Endodermal cell (in vitro differentiated cells): ENCODE measurements at regions not wholly inside any gene's neighbourhood (a gene's known extent, or its start where the extent isn't known, plus 50 kb on each side); places are given as distances from the start of the nearest gene placed in this dataset.

ENCODE experiments used
- DNase-seq: peaks from one replicate; pipeline ENCODE4 v3.0.0-alpha.2; 2017
- H3K27ac ChIP-seq: 2 replicates; pipeline ENCODE4 v1.5.1; 2013; ENCODE audit warnings: mild to moderate bottlenecking, low read depth, low read length, moderate library complexity
- H3K27me3 ChIP-seq: 2 replicates; pipeline ENCODE4 v1.6.1; 2013; ENCODE audit warnings: mild to moderate bottlenecking, low read length, moderate library complexity; ENCODE audit not compliant: insufficient read depth, control insufficient read depth, poor library complexity, severe bottlenecking
- H3K36me3 ChIP-seq: 2 replicates; pipeline ENCODE4 v1.7.0; 2013; ENCODE audit warnings: mild to moderate bottlenecking, low read length, moderate library complexity; ENCODE audit not compliant: control insufficient read depth, insufficient read depth
- H3K4me1 ChIP-seq: one replicate; pipeline ENCODE4 v1.7.0; 2013; ENCODE audit warnings: low read length; ENCODE audit not compliant: control insufficient read depth, insufficient read depth
- H3K4me3 ChIP-seq: 2 replicates; pipeline ENCODE4 v1.5.1; 2013; ENCODE audit warnings: mild to moderate bottlenecking, low read length, moderate library complexity
- H3K9ac ChIP-seq: 2 replicates; pipeline ENCODE4 v1.6.1; 2013; ENCODE audit warnings: mild to moderate bottlenecking, low read length, moderate library complexity; ENCODE audit not compliant: poor library complexity, severe bottlenecking; ENCODE audit errors: extremely low read depth
- H3K9me3 ChIP-seq: 2 replicates; pipeline ENCODE4 v1.6.1; 2013; ENCODE audit warnings: mild to moderate bottlenecking, low read length, moderate library complexity; ENCODE audit not compliant: control insufficient read depth
- H3K27ac Mint-ChIP-seq: 2 replicates; pipeline ENCODE4 v1.8.0; 2020; ENCODE audit warnings: mixed read lengths
- H3K27me3 Mint-ChIP-seq: 2 replicates; pipeline ENCODE4 v1.8.0; 2021; ENCODE audit warnings: mild to moderate bottlenecking, mixed read lengths; ENCODE audit not compliant: insufficient read depth
- H3K36me3 Mint-ChIP-seq: 2 replicates; pipeline ENCODE4 v1.8.0; 2020; ENCODE audit warnings: low read depth, mixed read lengths
- H3K4me1 Mint-ChIP-seq: 2 replicates; pipeline ENCODE4 v1.8.0; 2020; ENCODE audit warnings: mixed read lengths
- H3K4me3 Mint-ChIP-seq: 2 replicates; pipeline ENCODE4 v1.8.0; 2020; ENCODE audit warnings: mild to moderate bottlenecking, moderate library complexity, mixed read lengths
- H3K9me3 Mint-ChIP-seq: 2 replicates; pipeline ENCODE4 v1.8.0; 2020; ENCODE audit warnings: mild to moderate bottlenecking, mixed read lengths
- CTCF ChIP-seq: fragments of 200-600 bp; sonication (generic); conservative IDR thresholded peaks from 2 replicates; pipeline ENCODE4 v1.5.0; 2021; ENCODE audit warnings: antibody characterized with exemption, mild to moderate bottlenecking

- Histone ChIP-seq H3K36me3 (no peaks in the 10 kb centered on the region), H3K9me3 (no peaks in the 10 kb centered on the region), H3K27ac (no peak overlapping the region), H3K27me3 (peaks cover 100% of the 10 kb centered on the region), H3K4me3 (no peak overlapping the region), H3K9ac (no peak overlapping the region), H3K4me1 (no peaks in the 10 kb centered on the region)
- Mint-ChIP-seq H3K36me3 (no peaks in the 10 kb centered on the region), H3K27me3 (peaks cover 97% of the 10 kb centered on the region), H3K4me3 (no peak overlapping the region), H3K9me3 (no peaks in the 10 kb centered on the region), H3K27ac (no peak overlapping the region), H3K4me1 (no peaks in the 10 kb centered on the region)
- TF ChIP-seq CTCF, result no peak
- peak; percentile 78 for DNase-seq
Measured at GRCh38 chr9:21751998-21752397, 50.4 kb upstream of the MTAP start.
